Lung (tissue), 11 donors: ENCODE measurements at regions not wholly inside any gene's neighbourhood (a gene's known extent, or its start where the extent isn't known, plus 50 kb on each side); places are given as distances from the start of the nearest gene placed in this dataset.

Source experiments
- ATAC-seq: fragments of 200-7000 bp; cut with Tn5 transposase; one replicate; pipeline ENCODE4 v1.9.1; 2020; ENCODE audit warnings: moderate number of reproducible peaks; ENCODE audit not compliant: insufficient read depth, low FRiP score
- DNase-seq, 3 donors: peaks; one replicate each; pipeline ENCODE4 v3.0.0-alpha.2; 2013 to 2017
- H3K27ac ChIP-seq, 2 donors: one replicate each; pipeline ENCODE4 v1.5.1; 2013; ENCODE audit warnings: mild to moderate bottlenecking in 2 of 2, moderate library complexity in 2 of 2, control low read depth in 1 of 2, inconsistent platforms in 1 of 2, low read depth in 1 of 2, low read length in 1 of 2
- H3K27me3 ChIP-seq, 3 donors: one replicate each; pipeline ENCODE4 v1.5.1; 2013; ENCODE audit warnings: low read length in 2 of 3; ENCODE audit not compliant: control insufficient read depth in 3 of 3, insufficient read depth in 3 of 3
- H3K36me3 ChIP-seq, 4 donors: one replicate each; pipeline ENCODE4 v1.5.1; 2013; ENCODE audit warnings: low read length in 4 of 4, mild to moderate bottlenecking in 1 of 4, moderate library complexity in 1 of 4; ENCODE audit not compliant: control insufficient read depth in 4 of 4, insufficient read depth in 4 of 4
- H3K4me1 ChIP-seq, 5 donors: one replicate each; pipeline ENCODE4 v1.5.1; 2013; ENCODE audit warnings: low read length in 5 of 5, mild to moderate bottlenecking in 2 of 5, moderate library complexity in 1 of 5; ENCODE audit not compliant: control insufficient read depth in 5 of 5, insufficient read depth in 5 of 5
- H3K4me3 ChIP-seq: one replicate; pipeline ENCODE4 v1.5.1; 2013; ENCODE audit warnings: mild to moderate bottlenecking, control low read depth, moderate library complexity
- H3K9ac ChIP-seq, 2 donors: one replicate each; pipeline ENCODE4 v1.5.1; 2013; ENCODE audit warnings: low read length in 2 of 2, control low read depth in 1 of 2; ENCODE audit not compliant: insufficient read depth in 1 of 2
- H3K9me3 ChIP-seq, 4 donors: one replicate each; pipeline ENCODE4 v1.5.1; 2013; ENCODE audit warnings: low read length in 3 of 4, mild to moderate bottlenecking in 1 of 4, moderate library complexity in 1 of 4; ENCODE audit not compliant: control insufficient read depth in 4 of 4, insufficient read depth in 3 of 4
- WGBS, 2 donors: extraction: QIAGEN DNeasy Blood & Tissue Kit; methylation state at CpG; one replicate each; pipeline ENCODE4 v1.1.7; 2013; 5-methylcytosine and 5-hydroxymethylcytosine counted together
- TF ChIP-seq, protein P1 (sequence below): IDR thresholded peaks from 2 replicates; pipeline ENCODE4 v1.5.1; 2012; ENCODE audit warnings: mild to moderate bottlenecking; ENCODE audit errors: control extremely low read depth, extremely low read depth
- donor health status: control.
- donor health status: control.
- donor health status: Bipolar disorder and iron deficiency.
- donor health status: healthy.
- donor health status: DM: yes; HTN: yes; CAD: no.

DNA sequence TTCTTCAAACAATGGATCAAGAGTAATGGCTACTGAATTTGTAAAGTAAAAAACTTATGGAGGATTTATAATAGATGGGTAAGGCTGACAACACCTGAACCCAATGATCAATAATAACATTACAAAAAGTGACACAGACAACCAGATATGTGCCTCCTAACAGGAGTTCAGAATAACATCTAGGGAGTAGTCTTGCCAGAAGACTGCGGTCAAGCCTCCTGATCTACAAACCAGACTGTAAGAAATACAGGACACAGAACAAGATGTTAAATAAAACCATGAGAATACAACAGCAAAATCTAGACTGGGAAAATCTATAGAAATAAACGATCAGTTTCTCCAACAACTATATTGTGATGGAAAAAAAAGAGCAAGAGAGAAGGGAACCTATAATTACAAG is 262.6 kb upstream of the TMTC1 start:
- TF ChIP-seq, protein P1, sequence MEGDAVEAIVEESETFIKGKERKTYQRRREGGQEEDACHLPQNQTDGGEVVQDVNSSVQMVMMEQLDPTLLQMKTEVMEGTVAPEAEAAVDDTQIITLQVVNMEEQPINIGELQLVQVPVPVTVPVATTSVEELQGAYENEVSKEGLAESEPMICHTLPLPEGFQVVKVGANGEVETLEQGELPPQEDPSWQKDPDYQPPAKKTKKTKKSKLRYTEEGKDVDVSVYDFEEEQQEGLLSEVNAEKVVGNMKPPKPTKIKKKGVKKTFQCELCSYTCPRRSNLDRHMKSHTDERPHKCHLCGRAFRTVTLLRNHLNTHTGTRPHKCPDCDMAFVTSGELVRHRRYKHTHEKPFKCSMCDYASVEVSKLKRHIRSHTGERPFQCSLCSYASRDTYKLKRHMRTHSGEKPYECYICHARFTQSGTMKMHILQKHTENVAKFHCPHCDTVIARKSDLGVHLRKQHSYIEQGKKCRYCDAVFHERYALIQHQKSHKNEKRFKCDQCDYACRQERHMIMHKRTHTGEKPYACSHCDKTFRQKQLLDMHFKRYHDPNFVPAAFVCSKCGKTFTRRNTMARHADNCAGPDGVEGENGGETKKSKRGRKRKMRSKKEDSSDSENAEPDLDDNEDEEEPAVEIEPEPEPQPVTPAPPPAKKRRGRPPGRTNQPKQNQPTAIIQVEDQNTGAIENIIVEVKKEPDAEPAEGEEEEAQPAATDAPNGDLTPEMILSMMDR, result no peak
- DNase-seq (no peak), ATAC-seq (no peak)
- H3K9ac ChIP-seq, result no peak overlapping the region
- WGBS, 2 donors, result 91 to 94% methylated on average over 2 of the region's 2 CpGs
- H3K4me1 ChIP-seq, result peaks cover 0 to 29% (median 0%) of the 10 kb centered on the region in 5 donors
- H3K27ac ChIP-seq, result no peak overlapping the region
- H3K36me3 ChIP-seq, result no peaks in the 10 kb centered on the region
- H3K4me3 ChIP-seq, result no peak overlapping the region
- H3K9me3 ChIP-seq, result no peaks in the 10 kb centered on the region
- no peaks in the 10 kb centered on the region for H3K27me3 ChIP-seq

GRCh38 chr12:30045171-30045570 is 261.4 kb upstream of the TMTC1 start:
- no peaks in the 10 kb centered on the region for H3K27me3 ChIP-seq
- no peaks in the 10 kb centered on the region for H3K9me3 ChIP-seq
- H3K4me1 ChIP-seq, result peaks cover 0 to 29% (median 0%) of the 10 kb centered on the region in 5 donors
- DNase-seq (no peak), ATAC-seq (no peak)
- H3K36me3 ChIP-seq, result no peaks in the 10 kb centered on the region
- H3K4me3 ChIP-seq, result no peak overlapping the region
- no peak overlapping the region for H3K9ac ChIP-seq
- TF ChIP-seq, protein P1, result no peak
- WGBS, 2 donors, result 58 to 66% methylated on average over 1 of the region's 1 CpG
- H3K27ac ChIP-seq, result no peak overlapping the region

DNA sequence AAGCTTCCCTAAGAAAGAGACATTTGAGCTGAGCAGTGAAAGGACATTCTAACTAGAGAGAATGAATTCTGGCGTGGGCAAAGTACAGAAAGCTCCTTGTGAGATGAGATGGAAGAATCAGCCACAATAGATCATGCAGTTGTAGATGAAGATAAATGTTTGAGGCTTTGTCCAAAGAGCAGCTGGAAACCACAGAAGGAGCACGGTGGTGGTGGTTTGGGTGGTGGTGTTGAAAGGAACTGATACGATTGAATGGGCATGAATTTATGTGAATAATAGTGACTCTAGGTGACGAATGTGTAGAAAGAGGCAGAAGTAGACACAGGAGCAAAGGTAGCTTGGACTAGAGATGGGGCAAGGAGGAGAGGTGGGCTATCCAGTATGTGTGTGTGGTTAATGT is 260.5 kb upstream of the TMTC1 start:
- Histone ChIP-seq H3K9ac (no peak overlapping the region), H3K27me3 (no peaks in the 10 kb centered on the region), H3K36me3 (no peaks in the 10 kb centered on the region), H3K27ac (no peak overlapping the region), H3K4me3 (no peak overlapping the region), H3K9me3 (no peaks in the 10 kb centered on the region), H3K4me1 (peaks cover 0 to 20% (median 0%) of the 10 kb centered on the region in 5 donors)
- TF ChIP-seq, protein P1, result no peak
- ATAC-seq (no peak), DNase-seq (no peak)
- 83 to 91% methylated on average over 4 of the region's 4 CpGs for WGBS, 2 donors

DNA sequence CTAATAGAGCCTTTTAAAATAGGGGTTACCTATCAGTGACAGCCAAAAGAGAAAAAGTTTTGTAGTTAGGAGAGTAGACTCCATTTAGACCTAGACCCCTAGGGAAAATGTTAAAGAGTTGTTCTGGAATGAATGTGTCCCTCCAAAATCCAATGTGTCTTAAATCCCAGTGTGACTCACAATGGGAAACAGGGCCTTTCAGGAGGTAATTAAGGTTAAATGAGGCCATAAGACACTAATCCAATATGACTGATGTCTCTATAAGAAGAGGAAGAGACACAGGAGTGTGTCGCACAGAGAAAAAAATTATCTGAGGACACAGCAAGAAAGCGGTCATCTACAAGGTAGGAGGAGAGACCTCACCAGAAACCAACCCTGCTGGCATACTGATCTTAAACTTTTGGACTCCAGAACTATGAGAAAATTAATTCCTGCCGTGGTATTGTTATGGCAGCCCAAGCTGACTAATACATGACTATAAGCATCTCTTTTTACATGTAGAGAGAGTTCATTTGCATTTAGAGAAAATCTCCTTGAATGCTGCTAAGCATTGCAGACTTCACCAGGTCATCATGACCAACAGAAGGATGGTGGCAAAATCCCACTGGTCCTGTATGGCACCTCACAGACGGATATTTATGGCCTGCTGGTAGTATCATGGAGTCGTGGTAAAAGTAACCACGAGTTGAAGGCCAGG is 259.6 kb upstream of the TMTC1 start:
- no peaks in the 10 kb centered on the region for H3K27me3 ChIP-seq
- WGBS, 2 donors, result 84 to 86% methylated on average over 6 of the region's 6 CpGs
- no peaks in the 10 kb centered on the region for H3K36me3 ChIP-seq
- no peak overlapping the region for H3K9ac ChIP-seq
- no peak overlapping the region for H3K4me3 ChIP-seq
- no peak for ATAC-seq
- no peaks in the 10 kb centered on the region for H3K9me3 ChIP-seq
- DNase-seq, result no peak
- TF ChIP-seq, protein P1, result no peak
- peaks cover 0 to 13% (median 0%) of the 10 kb centered on the region in 5 donors for H3K4me1 ChIP-seq
- H3K27ac ChIP-seq, result no peak overlapping the region
